Endothelial cell of umbilical vein (primary cell): ENCODE measurements at regions not wholly inside any gene's neighbourhood (a gene's known extent, or its start where the extent isn't known, plus 50 kb on each side); places are given as distances from the start of the nearest gene placed in this dataset.
A peak's percentile ranks its signal among the peaks of the same experiment; 100 is the strongest.

Experiments used
- BruUV-seq: library from RNA; stranded (reverse); fragments of 400-500 nt; replicated peaks from 2 replicates; lab custom pipeline; 2021; lab: Mats Ljungman, UMichigan
- CTCF ChIA-PET: fragments of 300-600, 350-600 bp; sonication (Branson Sonifier 250); formaldehyde crosslinking; loops from one replicate; lab custom pipeline; 2021; ENCODE audit warnings: antibody characterized with exemption, inconsistent platforms; lab: Charles Lee
- POLR2A ChIA-PET: fragments of 300-600, 350-600 bp; sonication (Branson Sonifier 250); formaldehyde crosslinking; loops from one replicate; lab custom pipeline; 2021; ENCODE audit warnings: antibody characterized with exemption, inconsistent platforms; lab: Charles Lee
- DNase-seq: peaks from one replicate; pipeline ENCODE4 v3.0.0-alpha.2; 2011; ENCODE audit warnings: low read depth, low spot score
- FAIRE-seq: peaks from 2 replicates; lab custom pipeline; 2011; peaks lifted over from hg19 to GRCh38; lab: Jason Lieb, UNC
- H2AFZ ChIP-seq: 2 replicates; pipeline ENCODE4 v1.6.0; 2012; ENCODE audit warnings: low read depth, low read length, control low read depth, inconsistent platforms
- H3K27ac ChIP-seq: 2 replicates; pipeline ENCODE4 v1.5.1; 2011; ENCODE audit warnings: low read depth, mild to moderate bottlenecking, control low read depth, low read length, moderate library complexity; ENCODE audit not compliant: insufficient read depth
- H3K27me3 ChIP-seq, 2 experiments: 2 replicates each; pipeline versions ENCODE4 v1.6.0 to v1.6.1; 2011; ENCODE audit warnings: low read length in 2 of 2, mixed read lengths in 1 of 2; ENCODE audit not compliant: control insufficient read depth in 2 of 2, insufficient read depth in 2 of 2
- H3K36me3 ChIP-seq, 2 experiments: 2 replicates in 1 of 2; 3 replicates in 1 of 2; pipeline ENCODE4 v1.5.1; 2011; ENCODE audit warnings: low read length in 2 of 2, mild to moderate bottlenecking in 1 of 2, moderate library complexity in 1 of 2; ENCODE audit not compliant: control insufficient read depth in 2 of 2, insufficient read depth in 2 of 2; ENCODE audit errors: extremely low read depth in 1 of 2
- H3K4me1 ChIP-seq: 3 replicates; pipeline ENCODE4 v1.5.1; 2011; ENCODE audit warnings: mild to moderate bottlenecking, low read length; ENCODE audit not compliant: control insufficient read depth, insufficient read depth; ENCODE audit errors: extremely low read depth
- H3K4me2 ChIP-seq: 2 replicates; pipeline ENCODE4 v1.6.1; 2011; ENCODE audit warnings: low read length, control low read depth, mixed read lengths; ENCODE audit not compliant: insufficient read depth
- H3K4me3 ChIP-seq, 3 experiments: fragments of 200-600 bp in 1 of 3; sonication (generic), shearing (Covaris generic) in 1 of 3; replicated peaks in 1 of 3; 2 replicates each; pipeline ENCODE4 v1.5.1; 2011 to 2016; ENCODE audit warnings: control low read depth in 3 of 3, low read length in 3 of 3, mild to moderate bottlenecking in 2 of 3, inconsistent platforms in 1 of 3, low read depth in 1 of 3, moderate library complexity in 1 of 3; ENCODE audit not compliant: insufficient read depth in 1 of 3
- H3K79me2 ChIP-seq: 2 replicates; pipeline ENCODE4 v1.6.0; 2012; ENCODE audit warnings: low read length, inconsistent platforms; ENCODE audit not compliant: control insufficient read depth, insufficient read depth
- H3K9ac ChIP-seq: replicated peaks from 2 replicates; pipeline ENCODE3; 2011; ENCODE audit warnings: low read length, control low read depth; ENCODE audit not compliant: insufficient read depth; ENCODE audit errors: extremely low read depth
- H3K9me1 ChIP-seq: replicated peaks from 3 replicates; pipeline ENCODE4 v1.6.0; 2011; ENCODE audit warnings: mild to moderate bottlenecking, low read length; ENCODE audit not compliant: control insufficient read depth, insufficient read depth; ENCODE audit errors: extremely low read depth
- H3K9me3 ChIP-seq: replicated peaks from 2 replicates; pipeline ENCODE4 v1.5.1; 2012; ENCODE audit warnings: low read length, inconsistent platforms; ENCODE audit not compliant: control insufficient read depth, insufficient read depth
- H4K20me1 ChIP-seq: replicated peaks from 2 replicates; pipeline ENCODE3; 2011; ENCODE audit warnings: mild to moderate bottlenecking, low read length; ENCODE audit not compliant: control insufficient read depth, insufficient read depth; ENCODE audit errors: extremely low read depth
- CTCF ChIP-seq, 2 donors: IDR thresholded peaks; 1 replicate in 1 of 2; 2 replicates in 1 of 2; pipeline ENCODE4 v1.5.1; 2011; ENCODE audit warnings: low read length in 2 of 2, mild to moderate bottlenecking in 2 of 2, moderate library complexity in 2 of 2, control low read depth in 1 of 2, inconsistent platforms in 1 of 2, low read depth in 1 of 2; ENCODE audit not compliant: insufficient read depth in 1 of 2; ENCODE audit errors: extremely low read depth in 1 of 2
- EZH2 ChIP-seq: IDR thresholded peaks from 2 replicates; pipeline ENCODE4 v1.6.1; 2012; ENCODE audit warnings: borderline replicate concordance, low read depth, mild to moderate bottlenecking, moderate library complexity, low read length, inconsistent platforms; ENCODE audit not compliant: severe bottlenecking
- FOS ChIP-seq: IDR thresholded peaks from 2 replicates; pipeline ENCODE4 v1.6.1; 2011; ENCODE audit warnings: mild to moderate bottlenecking, low read length, moderate library complexity, borderline replicate concordance; ENCODE audit not compliant: insufficient read depth
- GATA2 ChIP-seq: IDR thresholded peaks from 2 replicates; pipeline ENCODE4 v1.7.0; 2011; ENCODE audit warnings: low read depth, mild to moderate bottlenecking, moderate library complexity, mixed read lengths, low read length; ENCODE audit not compliant: insufficient read length, insufficient read depth
- JUN ChIP-seq: IDR thresholded peaks from 2 replicates; pipeline ENCODE4 v1.6.1; 2011; ENCODE audit warnings: borderline replicate concordance, low read depth; ENCODE audit not compliant: insufficient read length, insufficient read depth
- MAX ChIP-seq: IDR thresholded peaks from 2 replicates; pipeline ENCODE4 v1.6.1; 2011; ENCODE audit not compliant: insufficient read depth, insufficient read length
- MYC ChIP-seq: IDR thresholded peaks from one replicate; pipeline ENCODE4 v1.6.1; 2011; ENCODE audit warnings: mild to moderate bottlenecking, low read depth, low read length
- POLR2A ChIP-seq: IDR thresholded peaks from 2 replicates; pipeline ENCODE4 v1.6.1; 2012; ENCODE audit warnings: low read depth, mild to moderate bottlenecking, control low read depth, low read length
- POLR2AphosphoS5 ChIP-seq: IDR thresholded peaks from 2 replicates; pipeline ENCODE4 v1.6.1; 2012; ENCODE audit warnings: low read depth, mild to moderate bottlenecking, control low read depth, low read length, moderate library complexity; ENCODE audit not compliant: insufficient read depth
- dilution Hi-C: fragments of 300-500 bp; cut with MboI; formaldehyde crosslinking; loops from one replicate; pipeline ENCODE4 v1.15.0; 2019; ENCODE audit warnings: low sequenced_read_pairs; ENCODE audit not compliant: extremely low pct_ligation_motif_present
- intact Hi-C: fragments of 100-400 bp; cut with micrococcal nuclease; formaldehyde crosslinking; loops from one replicate; pipeline ENCODE4 v1.10.0; 2022

- H3K9me1 ChIP-seq = no peaks in the 10 kb centered on the region
- BruUV-seq = no TSS peak
- no peaks in the 10 kb centered on the region for H4K20me1 ChIP-seq
- no peak overlapping the region for H3K9ac ChIP-seq
- DNase-seq (no peak), FAIRE-seq (no peak)
- no peak overlapping the region for H3K27ac ChIP-seq
- ChIA-PET CTCF (no interaction called here), POLR2A (no interaction called here)
- H3K27me3 ChIP-seq = no peaks in the 10 kb centered on the region
- H3K4me3 ChIP-seq = no peak overlapping the region
- no peak overlapping the region for H2AFZ ChIP-seq
- no peaks in the 10 kb centered on the region for H3K79me2 ChIP-seq
- no peaks in the 10 kb centered on the region for H3K36me3 ChIP-seq
- H3K9me3 ChIP-seq = no peaks in the 10 kb centered on the region
- intact Hi-C loops = no loop called here
- no peaks in the 10 kb centered on the region for H3K4me1 ChIP-seq
- H3K4me2 ChIP-seq = no peak overlapping the region
- no peak for TF ChIP-seq JUN
- TF ChIP-seq MAX = peak; percentile 22
- dilution Hi-C loops = no loop called here
Observed at GRCh38 chr16:85382717-85383118, 230.4 kb upstream of the GSE1 start.

- no peak overlapping the region for H3K4me2 ChIP-seq
- dilution Hi-C loops = no loop called here
- H3K9ac ChIP-seq = no peak overlapping the region
- no peak overlapping the region for H3K27ac ChIP-seq
- H3K36me3 ChIP-seq = no peaks in the 10 kb centered on the region
- no peaks in the 10 kb centered on the region for H3K9me3 ChIP-seq
- no TSS peak for BruUV-seq
- no peaks in the 10 kb centered on the region for H4K20me1 ChIP-seq
- no peaks in the 10 kb centered on the region for H3K79me2 ChIP-seq
- H3K27me3 ChIP-seq = no peaks in the 10 kb centered on the region
- H2AFZ ChIP-seq = no peak overlapping the region
- POLR2A ChIA-PET = no interaction called here
- no peaks in the 10 kb centered on the region for H3K4me1 ChIP-seq
- intact Hi-C loops = no loop called here
- no peak overlapping the region for H3K4me3 ChIP-seq
- TF ChIP-seq GATA2 = no peak
- TF ChIP-seq FOS = no peak
- no peak for TF ChIP-seq POLR2A
- no peak for TF ChIP-seq JUN
- TF ChIP-seq MYC = no peak
- no peak for TF ChIP-seq POLR2AphosphoS5
- TF ChIP-seq MAX = no peak
- TF ChIP-seq CTCF (IDR thresholded peaks at IDR 0.05; ENCODE audit: extremely low read depth in 1 of 2, insufficient read depth in 1 of 2, low read depth in 1 of 2, low read length in 2 of 2) = no peak
- no peak for TF ChIP-seq EZH2
- DNase-seq (no peak), FAIRE-seq (no peak)
- CTCF ChIA-PET = interaction anchor here (0.9 kb wide), 1 partner anchor 9 kb away, joined by 4 read pairs; no protein-coding TSS in a partner anchor
- H3K9me1 ChIP-seq = no peaks in the 10 kb centered on the region
Observed at GRCh38 chr16:85383836-85384832, 229.0 kb upstream of the GSE1 start.
